H1 (cell line): ENCODE measurements at regions not wholly inside any gene's neighbourhood (a gene's known extent, or its start where the extent isn't known, plus 50 kb on each side); places are given as distances from the start of the nearest gene placed in this dataset.

Source experiments
- CTCF ChIA-PET: fragments of 300-600 bp; sonication (Branson Sonifier 250); formaldehyde crosslinking; loops from one replicate; lab custom pipeline; 2021; ENCODE audit not compliant: partially characterized antibody; lab: Charles Lee
- POLR2A ChIA-PET: fragments of 300-600 bp; sonication (Branson Sonifier 250); formaldehyde crosslinking; loops from one replicate; lab custom pipeline; 2021; ENCODE audit warnings: inconsistent platforms; ENCODE audit not compliant: partially characterized antibody; lab: Charles Lee
- DNase-seq, 2 experiments: peaks; one replicate each; pipeline versions ENCODE4 v3.0.0 to v3.0.0-alpha.2; 2010 to 2022; ENCODE audit warnings: low spot score in 2 of 2, low read depth in 1 of 2, mixed read lengths in 1 of 2
- FAIRE-seq: peaks from 2 replicates; lab custom pipeline; 2011; peaks lifted over from hg19 to GRCh38; lab: Jason Lieb, UNC
- H2AFZ ChIP-seq: 2 replicates; pipeline ENCODE4 v1.8.1; 2012; ENCODE audit warnings: low read length, inconsistent platforms
- H2AK5ac ChIP-seq: 2 replicates; pipeline ENCODE4 v1.6.1; 2013; ENCODE audit warnings: low read depth, low read length
- H2BK120ac ChIP-seq: replicated peaks from 2 replicates; pipeline ENCODE3; 2013; ENCODE audit warnings: low read depth, low read length, inconsistent platforms
- H2BK12ac ChIP-seq: 2 replicates; pipeline ENCODE4 v1.6.1; 2013; ENCODE audit warnings: low read depth, low read length
- H2BK15ac ChIP-seq: 2 replicates; pipeline ENCODE4 v1.6.1; 2013; ENCODE audit warnings: low read length
- H2BK20ac ChIP-seq: 2 replicates; pipeline ENCODE4 v1.6.1; 2013; ENCODE audit warnings: low read length
- H2BK5ac ChIP-seq: 2 replicates; pipeline ENCODE4 v1.6.1; 2013; ENCODE audit warnings: low read depth, low read length
- H3K14ac ChIP-seq: 2 replicates; pipeline ENCODE4 v1.6.1; 2013; ENCODE audit warnings: inconsistent platforms; ENCODE audit not compliant: insufficient read length
- H3K18ac ChIP-seq: 2 replicates; pipeline ENCODE4 v1.6.1; 2013; ENCODE audit warnings: low read length; ENCODE audit errors: extremely low read depth
- H3K23ac ChIP-seq: 2 replicates; pipeline ENCODE4 v1.6.1; 2013; ENCODE audit warnings: inconsistent platforms; ENCODE audit not compliant: insufficient read length
- H3K23me2 ChIP-seq: 2 replicates; pipeline ENCODE4 v1.6.1; 2013; ENCODE audit warnings: low read depth, low read length
- H3K27ac ChIP-seq: 2 replicates; pipeline ENCODE4 v1.6.1; 2011; ENCODE audit warnings: low read depth, low read length, inconsistent platforms
- H3K27me3 ChIP-seq, 4 experiments: replicated peaks in 1 of 4; 1 replicate in 1 of 4; 2 replicates in 3 of 4; pipeline versions ENCODE4 v1.6.1 to v1.8.1; 2011 to 2013; ENCODE audit warnings: low read length in 3 of 4, mild to moderate bottlenecking in 3 of 4, inconsistent platforms in 2 of 4, mixed read lengths in 2 of 4, moderate library complexity in 1 of 4; ENCODE audit not compliant: control insufficient read depth in 3 of 4, insufficient read depth in 3 of 4; ENCODE audit errors: extremely low read depth in 1 of 4
- H3K36me3 ChIP-seq, 4 experiments: 2 replicates each; pipeline versions ENCODE4 v1.6.1 to v1.8.1; 2011 to 2013; ENCODE audit warnings: mild to moderate bottlenecking in 4 of 4, low read length in 3 of 4, moderate library complexity in 2 of 4, control low read depth in 1 of 4, inconsistent platforms in 1 of 4; ENCODE audit not compliant: insufficient read depth in 4 of 4, control insufficient read depth in 2 of 4
- H3K4ac ChIP-seq: replicated peaks from 2 replicates; pipeline ENCODE3; 2013; ENCODE audit warnings: low read length, low read depth, mixed read lengths, inconsistent platforms; ENCODE audit not compliant: insufficient read length
- H3K4me1 ChIP-seq, 4 experiments: replicated peaks in 1 of 4; 1 replicate in 1 of 4; 2 replicates in 3 of 4; pipeline versions ENCODE4 v1.6.1 to v1.8.1; 2011 to 2013; ENCODE audit warnings: low read length in 3 of 4, inconsistent platforms in 2 of 4, mixed read lengths in 1 of 4; ENCODE audit not compliant: insufficient read depth in 4 of 4, control insufficient read depth in 3 of 4
- H3K4me2 ChIP-seq, 2 experiments: 2 replicates each; pipeline versions ENCODE4 v1.6.1 to v1.8.1; 2011 to 2013; ENCODE audit warnings: low read depth in 2 of 2, low read length in 2 of 2, control low read depth in 1 of 2, inconsistent platforms in 1 of 2, mild to moderate bottlenecking in 1 of 2; ENCODE audit not compliant: insufficient read depth in 1 of 2
- H3K4me3 ChIP-seq, 4 experiments: fragments of 200-600, 300-600 bp in 1 of 4; sonication (generic), shearing (Covaris generic), sonication (Bioruptor Twin) in 1 of 4; 2 replicates each; pipeline versions ENCODE4 v1.5.1 to v1.8.1; 2011 to 2016; ENCODE audit warnings: low read length in 4 of 4, low read depth in 3 of 4, control low read depth in 2 of 4, inconsistent platforms in 2 of 4, mild to moderate bottlenecking in 2 of 4, mixed read lengths in 1 of 4, moderate library complexity in 1 of 4; ENCODE audit not compliant: insufficient read depth in 2 of 4; ENCODE audit errors: extremely low read depth in 1 of 4
- H3K56ac ChIP-seq: replicated peaks from 2 replicates; pipeline ENCODE3; 2013; ENCODE audit warnings: low read depth, mild to moderate bottlenecking, mixed read lengths, low read length, inconsistent platforms; ENCODE audit not compliant: insufficient read length
- H3K79me1 ChIP-seq: 2 replicates; pipeline ENCODE4 v1.6.1; 2013; ENCODE audit warnings: low read depth, low read length, control low read depth
- H3K79me2 ChIP-seq, 2 experiments: 2 replicates each; pipeline versions ENCODE4 v1.6.1 to v1.8.1; 2012 to 2013; ENCODE audit warnings: low read length in 2 of 2, mild to moderate bottlenecking in 2 of 2, inconsistent platforms in 1 of 2; ENCODE audit not compliant: insufficient read depth in 2 of 2, control insufficient read depth in 1 of 2
- H3K9ac ChIP-seq, 4 experiments: replicated peaks in 1 of 4; 1 replicate in 1 of 4; 2 replicates in 3 of 4; pipeline versions ENCODE4 v1.6.1 to v1.8.1; 2011 to 2013; ENCODE audit warnings: low read depth in 3 of 4, low read length in 3 of 4, control low read depth in 2 of 4, mild to moderate bottlenecking in 2 of 4, moderate library complexity in 2 of 4, inconsistent platforms in 1 of 4; ENCODE audit errors: extremely low read depth in 1 of 4
- H3K9me3 ChIP-seq, 2 experiments: 2 replicates each; pipeline versions ENCODE4 v1.6.1 to v1.8.1; 2012 to 2013; ENCODE audit warnings: mild to moderate bottlenecking in 2 of 2, moderate library complexity in 2 of 2, control low read depth in 1 of 2, inconsistent platforms in 1 of 2, low read depth in 1 of 2, low read length in 1 of 2, mixed read lengths in 1 of 2; ENCODE audit not compliant: insufficient read depth in 2 of 2
- H4K20me1 ChIP-seq, 2 experiments: replicated peaks in 1 of 2; 2 replicates each; pipeline versions ENCODE3 to v1.8.1; 2011 to 2013; ENCODE audit warnings: inconsistent platforms in 2 of 2, low read length in 2 of 2, mild to moderate bottlenecking in 1 of 2; ENCODE audit not compliant: insufficient read depth in 2 of 2, control insufficient read depth in 1 of 2
- H4K5ac ChIP-seq: 2 replicates; pipeline ENCODE4 v1.6.1; 2013; ENCODE audit warnings: low read length, low read depth, mixed read lengths, inconsistent platforms; ENCODE audit not compliant: insufficient read length
- H4K8ac ChIP-seq: 2 replicates; pipeline ENCODE4 v1.8.0; 2013; ENCODE audit warnings: mild to moderate bottlenecking, moderate library complexity, low read length, inconsistent platforms; ENCODE audit not compliant: insufficient read depth; ENCODE audit errors: extremely low read depth
- H4K91ac ChIP-seq: replicated peaks from 2 replicates; pipeline ENCODE3; 2013; ENCODE audit warnings: low read length, mixed read lengths, inconsistent platforms; ENCODE audit not compliant: insufficient read length
- EZH2 ChIP-seq: fragments of 200-600 bp; sonication (generic); IDR thresholded peaks from 2 replicates; pipeline ENCODE4 v1.7.1; 2012; ENCODE audit warnings: low read depth, mild to moderate bottlenecking, moderate library complexity, low read length, inconsistent platforms; ENCODE audit not compliant: severe bottlenecking
- GTF2F1 ChIP-seq: IDR thresholded peaks from 2 replicates; pipeline ENCODE4 v1.6.1; 2012; ENCODE audit warnings: low read depth, low read length, improper control_type of control experiment, borderline replicate concordance
- JUN ChIP-seq: IDR thresholded peaks from 2 replicates; pipeline ENCODE4 v1.6.1; 2011; ENCODE audit warnings: low read depth, mild to moderate bottlenecking, improper control_type of control experiment, low read length
- JUND ChIP-seq: IDR thresholded peaks from 2 replicates; pipeline ENCODE4 v1.6.1; 2011; ENCODE audit warnings: mild to moderate bottlenecking, improper control_type of control experiment, low read length
- KDM1A ChIP-seq: fragments of 200-600, 300-600 bp; sonication (generic); IDR thresholded peaks from 2 replicates; pipeline ENCODE4 v1.7.1; 2016; ENCODE audit warnings: mild to moderate bottlenecking, low read length, borderline replicate concordance
- NANOG ChIP-seq: IDR thresholded peaks from 2 replicates; pipeline ENCODE4 v1.6.1; 2011; ENCODE audit warnings: low read length, low read depth, mild to moderate bottlenecking, inconsistent platforms; ENCODE audit not compliant: insufficient read depth, poor library complexity, severe bottlenecking
- PHF8 ChIP-seq: fragments of 200-600 bp; sonication (generic); conservative IDR thresholded peaks from 2 replicates; pipeline ENCODE4 v1.7.1; 2012; ENCODE audit warnings: low read depth, mild to moderate bottlenecking, inconsistent platforms, low read length, moderate library complexity
- POLR2AphosphoS5 ChIP-seq: IDR thresholded peaks from 2 replicates; pipeline ENCODE4 v1.6.1; 2011; ENCODE audit warnings: low read depth, low read length
- POU5F1 ChIP-seq: IDR thresholded peaks from 2 replicates; pipeline ENCODE4 v1.6.1; 2011; ENCODE audit warnings: low read depth, mild to moderate bottlenecking, low read length, moderate library complexity
- SIN3A ChIP-seq, 2 experiments: IDR thresholded peaks in 1 of 2; conservative IDR thresholded peaks in 1 of 2; 2 replicates each; pipeline ENCODE4 v1.6.1; 2011 to 2012; ENCODE audit warnings: low read length in 2 of 2, improper control_type of control experiment in 1 of 2, low read depth in 1 of 2, mild to moderate bottlenecking in 1 of 2
- SIRT6 ChIP-seq: IDR thresholded peaks from one replicate; pipeline ENCODE4 v1.7.1; 2012; ENCODE audit warnings: low read length, inconsistent platforms
- SP4 ChIP-seq: IDR thresholded peaks from 2 replicates; pipeline ENCODE4 v1.6.1; 2012; ENCODE audit warnings: low read length, inconsistent platforms
- TEAD4 ChIP-seq: IDR thresholded peaks from 2 replicates; pipeline ENCODE4 v1.6.1; 2012; ENCODE audit warnings: low read depth, low read length, inconsistent platforms, mixed read lengths
- YY1 ChIP-seq: IDR thresholded peaks from 2 replicates; pipeline ENCODE4 v1.6.1; 2011; ENCODE audit warnings: low read depth, mild to moderate bottlenecking, low read length
- WGBS, 2 experiments: shearing (Covaris generic) in 1 of 2; methylation state at CpG; one replicate each; pipeline versions ENCODE4 v1.1.6 to v1.1.7; 2013 to 2015; ENCODE audit warnings: low lambda C conversion rate in 2 of 2, mixed read lengths in 2 of 2, inconsistent platforms in 1 of 2, low coverage in 1 of 2, missing lambda C conversion rate in 1 of 2; ENCODE audit not compliant: insufficient replicate concordance in 2 of 2, insufficient coverage in 1 of 2, insufficient read length in 1 of 2; ENCODE audit errors: extremely low coverage in 1 of 2, missing lambda C conversion rate in 1 of 2; 5-methylcytosine and 5-hydroxymethylcytosine counted together
- TF ChIP-seq, protein P1 (sequence below): IDR thresholded peaks from 2 replicates; pipeline ENCODE4 v1.6.1; 2012; ENCODE audit warnings: inconsistent platforms

- H2AFZ ChIP-seq: no peak overlapping the region
- H2AK5ac ChIP-seq: no peak overlapping the region
- CTCF ChIA-PET: interaction anchor here (0.7 to 1.7 kb wide), 4 partner anchors 8 to 117 kb away, joined by 3 to 4 read pairs (median 3); no protein-coding TSS in a partner anchor
- H3K9me3 ChIP-seq: no peaks in the 10 kb centered on the region
- no peak overlapping the region for H3K23ac ChIP-seq
- no peaks in the 10 kb centered on the region for H3K36me3 ChIP-seq
- DNase-seq (no peak), FAIRE-seq (no peak)
- H3K56ac ChIP-seq: no peak overlapping the region
- no peak overlapping the region for H2BK20ac ChIP-seq
- no peak overlapping the region for H2BK15ac ChIP-seq
- no peak overlapping the region for H2BK120ac ChIP-seq
- H2BK5ac ChIP-seq: no peak overlapping the region; the same call in 1 of the 2 replicates
- no peaks in the 10 kb centered on the region for H3K27me3 ChIP-seq
- H4K8ac ChIP-seq: no peak overlapping the region
- H3K4ac ChIP-seq: no peak overlapping the region
- H4K5ac ChIP-seq: no peak overlapping the region
- WGBS, 2 experiments: 86% methylated on average over 5 of the region's 5 CpGs; no CpG with 5 or more reads in 1 of the 2 experiments
- no peak overlapping the region for H3K18ac ChIP-seq
- H3K14ac ChIP-seq: no peak overlapping the region
- no peaks in the 10 kb centered on the region for H3K79me1 ChIP-seq
- POLR2A ChIA-PET: interaction anchor here (0.6 kb wide), 1 partner anchor 16 kb away, joined by 3 read pairs; no protein-coding TSS in a partner anchor
- no peak overlapping the region for H4K91ac ChIP-seq
- H3K4me3 ChIP-seq: no peak overlapping the region
- peaks cover 0 to 6% (median 0%) of the 10 kb centered on the region in 4 experiments; a peak in 2 of 7 replicates for H3K4me1 ChIP-seq
- no peaks in the 10 kb centered on the region for H3K23me2 ChIP-seq
- no peak overlapping the region for H3K27ac ChIP-seq
- no peaks in the 10 kb centered on the region for H3K79me2 ChIP-seq
- H2BK12ac ChIP-seq: no peak overlapping the region
- no peak overlapping the region for H3K4me2 ChIP-seq
- no peak overlapping the region for H3K9ac ChIP-seq
- H4K20me1 ChIP-seq: no peaks in the 10 kb centered on the region
- TF ChIP-seq SP4 (no peak), TEAD4 (no peak), POLR2AphosphoS5 (no peak), GTF2F1 (no peak), JUN (no peak), POU5F1 (no peak), SIN3A (conservative IDR thresholded peaks at IDR 0.05 in 1 of 2, IDR thresholded peaks at IDR 0.05 in 1 of 2; ENCODE audit: low read depth in 1 of 2, low read length in 2 of 2) (no peak), YY1 (no peak), EZH2 (no peak), JUND (no peak), KDM1A (no peak), PHF8 (no peak), SIRT6 (no peak), NANOG (no peak)
- TF ChIP-seq, protein P1, sequence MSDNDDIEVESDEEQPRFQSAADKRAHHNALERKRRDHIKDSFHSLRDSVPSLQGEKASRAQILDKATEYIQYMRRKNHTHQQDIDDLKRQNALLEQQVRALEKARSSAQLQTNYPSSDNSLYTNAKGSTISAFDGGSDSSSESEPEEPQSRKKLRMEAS: no peak
Observed at GRCh38 chr15:62964251-62964650, 78.3 kb upstream of the TPM1 start.
